ENCODE measurements at regions not wholly inside any gene's neighbourhood (a gene's known extent, or its start where the extent isn't known, plus 50 kb on each side); places are given as distances from the start of the nearest gene placed in this dataset.

GRCh38 chrX:13373431-13374187 lies 53.8 kb upstream of the ATXN3L start:
- TF ChIP-seq, protein P1, sequence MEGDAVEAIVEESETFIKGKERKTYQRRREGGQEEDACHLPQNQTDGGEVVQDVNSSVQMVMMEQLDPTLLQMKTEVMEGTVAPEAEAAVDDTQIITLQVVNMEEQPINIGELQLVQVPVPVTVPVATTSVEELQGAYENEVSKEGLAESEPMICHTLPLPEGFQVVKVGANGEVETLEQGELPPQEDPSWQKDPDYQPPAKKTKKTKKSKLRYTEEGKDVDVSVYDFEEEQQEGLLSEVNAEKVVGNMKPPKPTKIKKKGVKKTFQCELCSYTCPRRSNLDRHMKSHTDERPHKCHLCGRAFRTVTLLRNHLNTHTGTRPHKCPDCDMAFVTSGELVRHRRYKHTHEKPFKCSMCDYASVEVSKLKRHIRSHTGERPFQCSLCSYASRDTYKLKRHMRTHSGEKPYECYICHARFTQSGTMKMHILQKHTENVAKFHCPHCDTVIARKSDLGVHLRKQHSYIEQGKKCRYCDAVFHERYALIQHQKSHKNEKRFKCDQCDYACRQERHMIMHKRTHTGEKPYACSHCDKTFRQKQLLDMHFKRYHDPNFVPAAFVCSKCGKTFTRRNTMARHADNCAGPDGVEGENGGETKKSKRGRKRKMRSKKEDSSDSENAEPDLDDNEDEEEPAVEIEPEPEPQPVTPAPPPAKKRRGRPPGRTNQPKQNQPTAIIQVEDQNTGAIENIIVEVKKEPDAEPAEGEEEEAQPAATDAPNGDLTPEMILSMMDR (conservative IDR thresholded peaks at IDR 0.05; ENCODE audit: low read depth, low read length) = no peak
- peak; percentile 43 for DNase-seq (ENCODE audit: low read depth)
- H3K4me3 ChIP-seq (ENCODE audit: low read length) = no peak overlapping the region

DNA sequence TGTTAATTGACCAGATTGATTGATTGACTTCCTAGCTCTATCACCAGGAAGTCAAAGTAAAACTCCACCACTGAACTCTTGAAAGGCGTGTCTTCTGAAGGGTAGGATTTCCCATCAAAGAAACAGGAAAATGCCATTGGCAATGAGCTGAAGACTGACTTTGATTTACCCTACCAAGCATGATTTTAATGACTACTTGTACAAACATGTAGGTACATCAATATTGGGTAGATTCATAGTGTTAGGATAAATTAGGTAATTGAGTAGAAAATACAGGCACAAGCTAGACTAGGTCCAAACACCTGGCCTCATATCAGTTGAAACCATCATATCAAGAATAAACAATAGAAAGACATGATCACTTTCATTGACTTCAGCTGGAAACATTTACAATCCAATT lies 53.2 kb upstream of the ATXN3L start:
- no peak overlapping the region for H3K4me3 ChIP-seq (ENCODE audit: low read length)
- TF ChIP-seq, protein P1 (conservative IDR thresholded peaks at IDR 0.05; ENCODE audit: low read depth, low read length) = no peak
- no peak for DNase-seq (ENCODE audit: low read depth)

- no peak for DNase-seq (ENCODE audit: low read depth)
- TF ChIP-seq, protein P1 (conservative IDR thresholded peaks at IDR 0.05; ENCODE audit: low read depth, low read length) = no peak
- H3K4me3 ChIP-seq (ENCODE audit: low read length) = no peak overlapping the region
Measured at GRCh38 chrX:13372203-13372980, 52.5 kb upstream of the ATXN3L start.

DNA sequence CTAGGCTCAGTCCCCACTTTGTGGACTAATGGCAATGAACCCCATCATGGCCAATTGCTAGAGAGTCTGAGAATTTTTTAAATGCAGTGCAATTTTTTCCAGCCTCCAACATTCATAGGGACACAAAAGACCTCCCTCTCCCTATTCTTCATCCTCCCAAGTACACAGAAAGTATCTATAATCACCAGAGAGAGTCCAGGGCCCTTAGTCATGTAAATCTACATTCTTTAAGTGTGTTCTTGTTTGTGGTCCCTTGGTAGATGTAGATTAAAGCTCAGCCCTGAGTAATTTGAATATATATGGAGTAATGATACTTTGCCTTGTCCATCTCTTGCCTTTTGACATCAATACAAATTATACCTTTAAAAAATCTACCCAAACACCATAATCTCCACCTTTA lies 51.3 kb upstream of the ATXN3L start:
- H3K4me3 ChIP-seq (ENCODE audit: low read length) = no peak overlapping the region
- TF ChIP-seq, protein P1 (conservative IDR thresholded peaks at IDR 0.05; ENCODE audit: low read depth, low read length) = no peak
- no peak for DNase-seq (ENCODE audit: low read depth)

DNA sequence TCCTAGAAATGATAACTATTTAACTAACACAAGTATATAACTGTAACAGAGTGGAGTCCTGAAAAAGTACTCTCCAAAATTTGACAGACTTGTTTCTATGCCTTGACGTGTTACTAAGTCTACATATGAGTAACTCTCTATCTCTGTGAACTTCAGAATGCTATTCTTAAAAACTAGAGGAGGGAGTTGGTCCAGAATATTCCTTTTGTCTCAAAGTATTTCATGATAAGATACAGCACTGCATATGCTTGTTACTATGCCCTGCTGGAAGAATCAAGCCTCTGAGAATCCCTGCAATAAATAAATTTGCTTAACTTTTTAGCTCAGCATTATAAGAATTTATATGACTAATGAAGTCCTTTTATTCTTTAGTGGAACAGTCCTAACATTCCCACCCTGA lies 50.9 kb upstream of the ATXN3L start:
- no peak overlapping the region for H3K4me3 ChIP-seq (ENCODE audit: low read length)
- no peak for DNase-seq (ENCODE audit: low read depth)
- TF ChIP-seq, protein P1 (conservative IDR thresholded peaks at IDR 0.05; ENCODE audit: low read depth, low read length) = no peak
